Duodenal mucosa (tissue), 2 donors: ENCODE measurements at regions not wholly inside any gene's neighbourhood (a gene's known extent, or its start where the extent isn't known, plus 50 kb on each side); places are given as distances from the start of the nearest gene placed in this dataset.
"Not testable (repeated sequence)": the region's sequence is repeated elsewhere in the genome, so short reads cannot be mapped to it uniquely, and the experiment has no call there.

Experiments used
- H3K27ac ChIP-seq: one replicate; pipeline ENCODE4 v1.7.0; 2013; ENCODE audit warnings: low read depth, low read length
- H3K27me3 ChIP-seq, 2 donors: one replicate each; pipeline ENCODE4 v1.7.0; 2013; ENCODE audit warnings: low read length in 2 of 2, control low read depth in 1 of 2; ENCODE audit not compliant: insufficient read depth in 2 of 2, control insufficient read depth in 1 of 2
- H3K36me3 ChIP-seq, 2 donors: one replicate each; pipeline ENCODE4 v1.7.0; 2013; ENCODE audit warnings: low read length in 2 of 2, control low read depth in 1 of 2; ENCODE audit not compliant: insufficient read depth in 2 of 2, control insufficient read depth in 1 of 2
- H3K4me1 ChIP-seq, 2 donors: one replicate each; pipeline ENCODE4 v1.7.0; 2013; ENCODE audit warnings: low read length in 2 of 2, control low read depth in 1 of 2; ENCODE audit not compliant: insufficient read depth in 2 of 2, control insufficient read depth in 1 of 2
- H3K4me3 ChIP-seq, 2 donors: one replicate each; pipeline ENCODE4 v1.7.0; 2013; ENCODE audit warnings: low read length in 2 of 2, low read depth in 1 of 2
- H3K9ac ChIP-seq, 2 donors: one replicate each; pipeline ENCODE4 v1.7.0; 2013; ENCODE audit warnings: low read length in 2 of 2, low read depth in 1 of 2
- H3K9me3 ChIP-seq, 2 donors: one replicate each; pipeline ENCODE4 v1.7.0; 2013; ENCODE audit warnings: low read length in 2 of 2, control low read depth in 1 of 2; ENCODE audit not compliant: control insufficient read depth in 1 of 2

GRCh38 chr13:80716610-80717081, 375.7 kb upstream of the SPRY2 start:
- Histone ChIP-seq H3K27me3 (no peaks in the 10 kb centered on the region), H3K36me3 (no peaks in the 10 kb centered on the region), H3K27ac (no peak overlapping the region), H3K9me3 (no peaks in the 10 kb centered on the region), H3K4me1 (no peaks in the 10 kb centered on the region), H3K9ac (no peak overlapping the region), H3K4me3 (no peak overlapping the region)

GRCh38 chr13:80712026-80712425, 371.1 kb upstream of the SPRY2 start:
- H3K4me1 ChIP-seq: no peaks in the 10 kb centered on the region

GRCh38 chr13:80708791-80709190, 367.9 kb upstream of the SPRY2 start:
- Histone ChIP-seq H3K4me1 (no peaks in the 10 kb centered on the region), H3K4me3 (no peak overlapping the region), H3K27me3 (no peaks in the 10 kb centered on the region), H3K36me3 (no peaks in the 10 kb centered on the region), H3K9me3 (peaks cover 0 to 3% of the 10 kb centered on the region in 2 donors), H3K9ac (no peak overlapping the region), H3K27ac (no peak overlapping the region)

More at GRCh38 chr13:80712026-80712425, 371.1 kb upstream of the SPRY2 start:
- H3K27me3 ChIP-seq: no peaks in the 10 kb centered on the region
- no peak overlapping the region for H3K9ac ChIP-seq
- H3K9me3 ChIP-seq: no peaks in the 10 kb centered on the region
- no peak overlapping the region for H3K27ac ChIP-seq
- H3K4me3 ChIP-seq: no peak overlapping the region
- no peaks in the 10 kb centered on the region for H3K36me3 ChIP-seq

GRCh38 chr13:80707000-80707983, 366.4 kb upstream of the SPRY2 start:
- H3K27ac ChIP-seq: no peak overlapping the region
- no peaks in the 10 kb centered on the region for H3K27me3 ChIP-seq
- H3K36me3 ChIP-seq: no peaks in the 10 kb centered on the region

GRCh38 chr13:80706164-80706471, 365.2 kb upstream of the SPRY2 start:
- Histone ChIP-seq H3K4me1 (no peaks in the 10 kb centered on the region), H3K4me3 (no peak overlapping the region), H3K36me3 (no peaks in the 10 kb centered on the region), H3K27me3 (no peaks in the 10 kb centered on the region), H3K9me3 (peaks cover 0 to 3% of the 10 kb centered on the region in 2 donors), H3K27ac (no peak overlapping the region), H3K9ac (no peak overlapping the region)

More at GRCh38 chr13:80707000-80707983, 366.4 kb upstream of the SPRY2 start:
- Histone ChIP-seq H3K9ac (no peak overlapping the region), H3K4me3 (no peak overlapping the region), H3K9me3 (peaks cover 0 to 3% of the 10 kb centered on the region in 2 donors), H3K4me1 (no peaks in the 10 kb centered on the region)

GRCh38 chr13:80705371-80706163, 364.6 kb upstream of the SPRY2 start:
- H3K4me1 ChIP-seq: no peaks in the 10 kb centered on the region
- no peak overlapping the region for H3K9ac ChIP-seq
- no peak overlapping the region for H3K4me3 ChIP-seq
- no peaks in the 10 kb centered on the region for H3K36me3 ChIP-seq
- no peak overlapping the region for H3K27ac ChIP-seq
- no peaks in the 10 kb centered on the region for H3K27me3 ChIP-seq
- H3K9me3 ChIP-seq: peaks cover 0 to 3% of the 10 kb centered on the region in 2 donors

GRCh38 chr13:80704369-80704768, 363.4 kb upstream of the SPRY2 start:
- H3K4me3 ChIP-seq: no peak overlapping the region
- no peaks in the 10 kb centered on the region for H3K36me3 ChIP-seq
- no peak overlapping the region for H3K27ac ChIP-seq
- no peak overlapping the region for H3K9ac ChIP-seq
- peaks cover 0 to 3% of the 10 kb centered on the region in 2 donors for H3K9me3 ChIP-seq
- H3K4me1 ChIP-seq: no peaks in the 10 kb centered on the region
- no peaks in the 10 kb centered on the region for H3K27me3 ChIP-seq

GRCh38 chr13:80695841-80696240, 354.9 kb upstream of the SPRY2 start:
- H3K4me1 ChIP-seq: no peaks in the 10 kb centered on the region
- H3K9me3 ChIP-seq: no peaks in the 10 kb centered on the region
- no peaks in the 10 kb centered on the region for H3K27me3 ChIP-seq
- no peaks in the 10 kb centered on the region for H3K36me3 ChIP-seq
- no peak overlapping the region for H3K4me3 ChIP-seq
- H3K27ac ChIP-seq: no peak overlapping the region
- no peak overlapping the region for H3K9ac ChIP-seq

- H3K4me3 ChIP-seq, H3K36me3 ChIP-seq: not testable (repeated sequence)
Measured at GRCh38 chr13:80691814-80692213, 350.9 kb upstream of the SPRY2 start.

GRCh38 chr13:80690208-80690607, 349.3 kb upstream of the SPRY2 start:
- Histone ChIP-seq H3K27ac (no peak overlapping the region), H3K4me3 (no peak overlapping the region)

More at GRCh38 chr13:80691814-80692213, 350.9 kb upstream of the SPRY2 start:
- not testable (repeated sequence) for H3K9me3 ChIP-seq, H3K27me3 ChIP-seq, H3K4me1 ChIP-seq, H3K27ac ChIP-seq, H3K9ac ChIP-seq

More at GRCh38 chr13:80690208-80690607, 349.3 kb upstream of the SPRY2 start:
- H3K9ac ChIP-seq: no peak overlapping the region
- no peaks in the 10 kb centered on the region for H3K27me3 ChIP-seq
- no peaks in the 10 kb centered on the region for H3K4me1 ChIP-seq
- peaks cover 0 to 4% of the 10 kb centered on the region in 2 donors for H3K9me3 ChIP-seq
- no peaks in the 10 kb centered on the region for H3K36me3 ChIP-seq
